Aorta (tissue), 5 donors: ENCODE measurements at regions not wholly inside any gene's neighbourhood (a gene's known extent, or its start where the extent isn't known, plus 50 kb on each side); places are given as distances from the start of the nearest gene placed in this dataset.

ENCODE experiments used
- ATAC-seq: fragments of 200-7000 bp; cut with Tn5 transposase; one replicate; pipeline ENCODE4 v1.9.1; 2022; ENCODE audit warnings: moderate library complexity; ENCODE audit not compliant: low FRiP score
- DNase-seq, 2 donors: peaks; one replicate each; pipeline ENCODE4 v3.0.0-alpha.2; 2020
- H3K27ac ChIP-seq, 2 donors: one replicate each; pipeline ENCODE4 v1.5.1; 2013; ENCODE audit warnings: low read length in 2 of 2, mild to moderate bottlenecking in 2 of 2, moderate library complexity in 2 of 2, control low read depth in 1 of 2, inconsistent platforms in 1 of 2, low read depth in 1 of 2
- H3K27me3 ChIP-seq, 2 donors: one replicate each; pipeline ENCODE4 v1.6.1; 2013; ENCODE audit warnings: control low read depth in 1 of 2, low read length in 1 of 2, mild to moderate bottlenecking in 1 of 2, moderate library complexity in 1 of 2; ENCODE audit not compliant: insufficient read depth in 2 of 2, control insufficient read depth in 1 of 2
- H3K36me3 ChIP-seq, 2 donors: one replicate each; pipeline ENCODE4 v1.6.1; 2013; ENCODE audit warnings: control low read depth in 1 of 2, low read length in 1 of 2, mild to moderate bottlenecking in 1 of 2; ENCODE audit not compliant: insufficient read depth in 2 of 2, control insufficient read depth in 1 of 2
- H3K4me1 ChIP-seq, 2 donors: one replicate each; pipeline ENCODE4 v1.6.1; 2013; ENCODE audit warnings: low read length in 2 of 2, control low read depth in 1 of 2, mild to moderate bottlenecking in 1 of 2, moderate library complexity in 1 of 2; ENCODE audit not compliant: insufficient read depth in 2 of 2, control insufficient read depth in 1 of 2
- H3K4me3 ChIP-seq, 2 donors: one replicate each; pipeline ENCODE4 v1.5.1; 2013; ENCODE audit warnings: low read length in 2 of 2, control low read depth in 1 of 2, mild to moderate bottlenecking in 1 of 2
- H3K9me3 ChIP-seq: one replicate; pipeline ENCODE4 v1.6.1; 2013; ENCODE audit warnings: mild to moderate bottlenecking, low read length; ENCODE audit not compliant: control insufficient read depth
- WGBS, 2 donors: extraction: QIAGEN DNeasy Blood & Tissue Kit; methylation state at CpG; one replicate each; pipeline ENCODE4 v1.1.7; 2013; 5-methylcytosine and 5-hydroxymethylcytosine counted together
- intact Hi-C, 2 donors: fragments of 100-400 bp; cut with DNase I; formaldehyde crosslinking; loops; one replicate each; pipeline versions ENCODE4 v1.14.2 to v1.15.0; 2022
- donor health status: healthy with polysubstance abuse.
- donor health status: Bipolar disorder and iron deficiency.
- donor health status: DM: no; HTN: no; CAD: no.
- donor health status: DM: no; HTN: no; CAD: no.
- donor health status: DM: yes; HTN: yes; CAD: no.

DNA sequence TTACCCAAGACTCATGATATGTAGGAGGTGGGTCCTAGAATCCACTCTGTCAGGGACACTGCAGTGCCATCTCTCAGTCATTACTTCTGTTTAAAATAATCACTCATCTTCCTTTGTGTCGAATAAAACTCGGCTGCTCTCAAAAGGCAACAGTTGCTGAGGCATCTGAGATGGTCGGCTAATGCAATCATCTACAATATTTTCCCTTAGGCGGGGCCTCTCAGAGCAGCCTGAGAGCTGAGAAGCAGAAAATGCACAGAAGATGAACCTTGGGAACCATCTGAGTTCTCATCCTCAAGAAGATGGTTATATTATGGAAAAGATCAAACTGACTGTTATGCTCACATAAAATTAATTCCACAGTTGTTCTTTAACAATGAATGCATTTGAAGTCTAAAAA is 1518.2 kb upstream of the TENM4 start:
- Histone ChIP-seq H3K4me1 (no peaks in the 10 kb centered on the region), H3K9me3 (no peaks in the 10 kb centered on the region), H3K4me3 (no peak overlapping the region), H3K27me3 (no peaks in the 10 kb centered on the region), H3K36me3 (no peaks in the 10 kb centered on the region), H3K27ac (no peak overlapping the region)
- DNase-seq: no peak
- 55 to 80% methylated on average over 4 of the region's 4 CpGs for WGBS, 2 donors
- intact Hi-C loops: no loop called here
- ATAC-seq: peak; percentile 39

DNA sequence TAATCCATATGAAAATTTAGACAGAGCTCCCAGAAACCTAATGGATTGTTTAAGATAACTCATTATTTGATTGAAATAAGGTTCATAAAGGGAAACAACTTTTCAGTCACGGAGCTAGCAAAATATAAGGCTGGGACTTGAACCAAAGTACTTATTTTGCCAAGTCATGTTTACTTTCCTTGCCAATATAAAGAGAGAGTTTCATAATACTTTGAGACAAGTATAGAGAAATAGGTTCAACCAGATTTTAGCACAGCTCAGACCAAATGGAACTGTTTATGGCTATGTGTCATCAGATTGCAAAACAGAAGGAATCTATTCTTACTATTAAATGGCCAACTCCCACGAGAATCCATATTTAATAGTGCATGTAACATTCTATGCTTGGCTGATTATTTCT is 1517.5 kb upstream of the TENM4 start:
- intact Hi-C loops: no loop called here
- no peaks in the 10 kb centered on the region for H3K27me3 ChIP-seq
- DNase-seq: no peak
- 3 to 4% methylated on average over 2 of the region's 2 CpGs for WGBS, 2 donors
- H3K27ac ChIP-seq: no peak overlapping the region
- no peaks in the 10 kb centered on the region for H3K9me3 ChIP-seq
- no peak overlapping the region for H3K4me3 ChIP-seq
- no peaks in the 10 kb centered on the region for H3K36me3 ChIP-seq
- no peaks in the 10 kb centered on the region for H3K4me1 ChIP-seq
- ATAC-seq: peak; percentile 84

DNA sequence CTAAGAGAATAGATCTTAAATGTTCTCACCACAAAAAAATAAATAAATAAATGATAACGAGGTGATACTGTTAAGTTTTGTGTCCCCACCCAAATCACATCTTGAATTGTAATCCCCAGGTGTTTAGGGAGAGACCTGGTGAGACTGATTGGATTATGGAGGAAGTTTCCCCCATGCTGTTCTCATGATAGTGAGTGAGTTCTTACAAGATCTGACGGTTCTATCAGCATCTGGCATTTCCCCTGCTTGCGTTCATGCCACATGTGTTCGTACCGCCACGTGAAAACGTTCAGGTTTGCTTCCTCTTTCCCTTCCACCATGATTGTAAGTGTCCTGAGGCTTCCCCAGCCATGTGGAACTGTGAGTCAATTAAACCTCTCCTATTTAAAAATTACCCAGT is 1514.8 kb upstream of the TENM4 start:
- no peak overlapping the region for H3K4me3 ChIP-seq
- WGBS, 2 donors: 90 to 91% methylated on average over 7 of the region's 7 CpGs
- H3K4me1 ChIP-seq: no peaks in the 10 kb centered on the region
- no peak overlapping the region for H3K27ac ChIP-seq
- H3K9me3 ChIP-seq: no peaks in the 10 kb centered on the region
- no peaks in the 10 kb centered on the region for H3K36me3 ChIP-seq
- no peak for DNase-seq
- ATAC-seq: no peak
- intact Hi-C loops: no loop called here
- H3K27me3 ChIP-seq: no peaks in the 10 kb centered on the region

DNA sequence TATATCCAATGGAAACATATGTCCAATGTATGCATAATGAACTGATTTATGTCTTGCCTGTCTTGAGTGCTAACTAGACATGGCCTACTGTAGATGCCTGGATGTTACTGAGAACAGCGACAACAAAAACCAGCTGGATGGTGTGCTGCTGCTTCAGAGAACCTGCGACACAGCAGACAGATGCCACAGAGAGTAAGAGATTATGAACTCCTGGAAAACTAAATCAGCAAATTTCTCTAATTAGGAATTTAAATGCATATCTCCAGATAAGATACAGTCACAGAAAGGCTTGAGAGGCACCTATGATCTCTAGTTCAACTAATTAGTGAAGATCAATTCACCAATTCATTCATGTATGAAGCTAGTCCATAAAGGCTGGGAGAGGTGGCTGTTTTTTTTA is 1508.0 kb upstream of the TENM4 start:
- DNase-seq: no peak
- WGBS, 2 donors: 89 to 91% methylated on average over 2 of the region's 2 CpGs

DNA sequence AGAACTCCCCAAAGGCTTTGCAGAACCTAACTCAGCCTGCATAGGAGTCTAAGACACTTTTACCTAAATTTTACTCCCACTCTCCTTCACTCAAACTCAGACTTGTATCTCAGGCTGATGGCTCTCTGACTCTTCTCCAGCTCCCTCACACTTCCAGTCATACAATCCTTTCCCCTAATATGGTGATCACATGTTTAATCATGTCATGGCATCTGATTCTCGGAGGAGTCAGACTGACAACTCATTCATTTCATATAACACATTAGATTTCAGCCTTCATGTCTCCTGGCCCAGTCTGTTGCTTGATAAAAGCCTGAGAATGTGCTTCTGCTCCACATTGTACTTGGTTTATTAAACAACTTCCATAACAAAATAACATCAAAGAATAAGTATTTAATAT is 1503.9 kb upstream of the TENM4 start:
- no peak for ATAC-seq
- Histone ChIP-seq H3K4me3 (no peak overlapping the region), H3K27ac (no peak overlapping the region), H3K9me3 (no peaks in the 10 kb centered on the region), H3K27me3 (no peaks in the 10 kb centered on the region), H3K4me1 (no peaks in the 10 kb centered on the region), H3K36me3 (no peaks in the 10 kb centered on the region)
- DNase-seq: no peak
- intact Hi-C loops: no loop called here
- 61 to 67% methylated on average over 1 of the region's 1 CpG for WGBS, 2 donors

More for the DNA sequence above, 1508.0 kb upstream of the TENM4 start:
- intact Hi-C loops: no loop called here
- H3K9me3 ChIP-seq: no peaks in the 10 kb centered on the region
- no peaks in the 10 kb centered on the region for H3K4me1 ChIP-seq
- no peaks in the 10 kb centered on the region for H3K36me3 ChIP-seq
- H3K27me3 ChIP-seq: no peaks in the 10 kb centered on the region
- no peak for ATAC-seq
- H3K4me3 ChIP-seq: no peak overlapping the region
- H3K27ac ChIP-seq: no peak overlapping the region

DNA sequence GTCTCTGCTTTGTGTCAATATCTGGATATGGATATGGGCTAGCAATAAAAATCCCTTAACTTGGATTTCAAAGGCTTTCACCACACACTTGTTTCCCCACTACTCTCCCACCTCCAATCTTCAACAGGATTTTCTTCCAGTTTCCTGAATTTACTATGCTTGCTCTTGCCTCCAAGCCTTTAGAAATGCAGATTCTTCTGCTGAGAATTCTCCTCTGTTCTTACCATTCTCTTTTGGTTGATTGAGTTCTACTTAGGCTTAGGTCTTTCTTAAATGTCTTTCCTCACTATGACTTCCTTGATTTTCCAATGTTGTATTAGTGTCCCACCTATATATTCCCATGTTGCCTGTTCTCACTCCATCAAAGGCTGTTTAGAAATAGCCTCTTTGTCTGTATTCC is 1502.4 kb upstream of the TENM4 start:
- Histone ChIP-seq H3K4me1 (no peaks in the 10 kb centered on the region), H3K9me3 (no peaks in the 10 kb centered on the region), H3K36me3 (no peaks in the 10 kb centered on the region), H3K4me3 (no peak overlapping the region), H3K27me3 (no peaks in the 10 kb centered on the region), H3K27ac (no peak overlapping the region)
- no peak for ATAC-seq
- intact Hi-C loops: no loop called here
- no peak for DNase-seq

DNA sequence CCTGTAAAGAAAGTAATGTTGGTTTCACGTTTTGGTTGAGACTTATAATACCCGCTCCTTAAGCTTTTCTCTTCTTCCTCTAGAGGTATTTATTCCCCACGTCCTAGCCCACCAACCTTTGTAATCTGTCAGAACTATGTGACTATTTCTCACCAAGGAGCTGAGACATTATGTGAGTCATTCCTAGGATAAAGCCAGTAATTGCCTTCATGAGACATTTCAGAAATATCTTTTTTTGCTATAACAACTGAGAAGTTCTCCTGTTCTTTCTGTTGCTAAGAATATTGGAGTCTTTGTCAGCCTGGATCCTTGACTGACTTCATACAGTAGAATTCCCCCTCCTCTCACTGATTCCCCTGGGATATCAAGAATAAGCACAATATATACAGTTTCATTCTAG is 1497.0 kb upstream of the TENM4 start:
- intact Hi-C loops: no loop called here
- Histone ChIP-seq H3K4me1 (no peaks in the 10 kb centered on the region), H3K27ac (no peak overlapping the region), H3K36me3 (no peaks in the 10 kb centered on the region), H3K4me3 (no peak overlapping the region), H3K9me3 (no peaks in the 10 kb centered on the region), H3K27me3 (no peaks in the 10 kb centered on the region)
- no peak for DNase-seq
- WGBS, 2 donors: 73 to 75% methylated on average over 3 of the region's 3 CpGs
- ATAC-seq: no peak

DNA sequence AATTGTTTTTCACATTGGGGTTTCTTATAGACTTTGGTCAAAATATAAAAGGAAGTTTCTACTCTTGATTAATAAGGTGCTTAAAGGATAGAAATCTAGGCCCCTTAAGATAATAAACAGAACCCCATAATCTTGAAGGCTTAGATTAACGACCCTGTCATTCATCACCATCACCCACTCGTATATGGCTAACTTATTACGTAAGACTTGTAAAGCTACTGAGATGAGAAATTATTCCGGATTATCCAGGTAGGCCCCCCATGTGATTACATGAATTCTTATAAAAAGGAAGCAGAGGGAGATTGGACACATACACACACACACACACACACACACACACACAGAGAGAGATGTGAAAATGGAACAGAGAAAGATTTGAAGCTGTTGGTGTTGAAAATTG is 1489.2 kb upstream of the TENM4 start:
- no peaks in the 10 kb centered on the region for H3K27me3 ChIP-seq
- intact Hi-C loops: no loop called here
- no peak overlapping the region for H3K27ac ChIP-seq
- ATAC-seq: no peak
- no peaks in the 10 kb centered on the region for H3K4me1 ChIP-seq
- H3K4me3 ChIP-seq: no peak overlapping the region
- no peaks in the 10 kb centered on the region for H3K9me3 ChIP-seq
- no peaks in the 10 kb centered on the region for H3K36me3 ChIP-seq
- 63 to 72% methylated on average over 4 of the region's 4 CpGs for WGBS, 2 donors
- DNase-seq: no peak

DNA sequence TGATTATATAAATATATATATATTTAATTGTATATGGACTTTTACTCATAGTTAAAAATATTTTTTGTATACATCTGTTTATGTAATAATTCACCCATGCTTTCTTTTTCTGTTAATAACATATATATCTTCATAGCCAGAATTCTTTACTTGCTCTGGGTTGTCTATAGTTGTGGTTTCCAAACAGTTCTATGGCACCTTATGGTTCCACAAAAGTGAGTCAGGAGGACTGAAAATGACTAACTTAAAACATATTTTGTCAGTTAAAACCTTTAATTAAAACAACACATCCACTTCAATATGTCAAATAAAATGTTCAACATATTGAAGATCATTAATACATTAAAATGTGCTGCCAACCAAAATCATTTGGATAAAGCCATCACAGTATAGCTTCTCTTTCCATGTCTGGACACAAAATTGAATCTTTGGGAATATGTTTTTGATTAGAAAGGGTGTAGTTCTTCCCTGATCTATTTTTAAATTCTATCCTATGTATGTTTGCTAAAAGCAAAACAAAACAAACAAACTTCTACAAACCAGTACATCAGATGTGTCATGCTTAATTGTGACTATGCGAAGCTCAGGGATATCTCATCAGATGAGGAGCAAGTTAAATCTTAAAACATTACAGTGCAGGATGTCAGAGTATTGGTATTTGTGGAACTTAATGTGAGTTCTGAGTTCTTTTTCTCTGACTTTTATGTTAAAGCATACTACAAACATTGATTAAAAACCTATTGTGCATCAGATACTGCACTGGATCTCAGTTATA is 1488.4 kb upstream of the TENM4 start:
- Histone ChIP-seq H3K4me1 (no peaks in the 10 kb centered on the region), H3K9me3 (no peaks in the 10 kb centered on the region), H3K4me3 (no peak overlapping the region), H3K36me3 (no peaks in the 10 kb centered on the region), H3K27ac (no peak overlapping the region), H3K27me3 (no peaks in the 10 kb centered on the region)
- no peak for DNase-seq
- WGBS, 2 donors: 89 to 97% methylated on average over 1 of the region's 1 CpG
- no peak for ATAC-seq
- intact Hi-C loops: loop anchor here in 1 of 2 donors (10.0 kb wide), 1 partner anchor 66 kb away; no protein-coding TSS in a partner anchor
